ENCODE measurements at regions not wholly inside any gene's neighbourhood (a gene's known extent, or its start where the extent isn't known, plus 50 kb on each side); places are given as distances from the start of the nearest gene placed in this dataset.

GRCh38 chr12:41731061-41731460 lies 413.6 kb downstream of the GXYLT1 start:
- no peak for TF ChIP-seq CTCF (conservative IDR thresholded peaks at IDR 0.05; ENCODE audit: low read depth, low read length)
- no peak for TF ChIP-seq EZH2 (IDR thresholded peaks at IDR 0.05; ENCODE audit: low read length, unreplicated experiment)
- TF ChIP-seq EZH2phosphoT487 (IDR thresholded peaks at IDR 0.05; ENCODE audit: borderline replicate concordance, low read length): no peak

Measured in PC-3 (cell line).